K562 (cell line): ENCODE measurements at regions not wholly inside any gene's neighbourhood (a gene's known extent, or its start where the extent isn't known, plus 50 kb on each side); places are given as distances from the start of the nearest gene placed in this dataset.

Experiments
- ATAC-seq: fragments of 200-7000 bp; cut with Tn5 transposase; 3 replicates; pipeline ENCODE4 v1.9.1; 2020; ENCODE audit warnings: moderate library complexity
- BruUV-seq: library from RNA; stranded (reverse); fragments of 400-500 nt; replicated peaks from 2 replicates; lab custom pipeline; 2021; lab: Mats Ljungman, UMichigan
- CTCF ChIA-PET: fragments of 300-600 bp; formaldehyde crosslinking; extraction: SDS; loops from one replicate; lab custom pipeline; 2021; ENCODE audit warnings: low intra/inter-chr PET ratio; lab: Yijun Ruan, JAX
- POLR2A ChIA-PET: fragments of 300-600, 350-650 bp; sonication (Branson Sonifier 250); formaldehyde crosslinking; extraction: SDS; loops from one replicate; lab custom pipeline; 2021; ENCODE audit warnings: antibody characterized with exemption, inconsistent platforms; lab: Yijun Ruan, JAX
- DNase-seq, 4 experiments: peaks; one replicate each; pipeline versions ENCODE4 v3.0.0 to v3.0.0-alpha.2; 2011 to 2018; ENCODE audit warnings: low spot score in 3 of 4, mixed read lengths in 3 of 4; ENCODE audit errors: extremely low read depth in 1 of 4
- FAIRE-seq: peaks from 2 replicates; lab custom pipeline; 2011; peaks lifted over from hg19 to GRCh38; lab: Jason Lieb, UNC
- H2AFZ ChIP-seq: 2 replicates; pipeline ENCODE4 v1.6.0; 2011; ENCODE audit warnings: low read depth, low read length, control low read depth, inconsistent platforms
- H3K27ac ChIP-seq: fragments of 200-600 bp; 3 replicates; pipeline ENCODE4 v1.8.0; 2011; ENCODE audit warnings: low read depth, mild to moderate bottlenecking, control low read depth, inconsistent platforms, low read length, moderate library complexity, mixed read lengths; ENCODE audit errors: extremely low read depth
- H3K27me3 ChIP-seq, 2 experiments: fragments of 300-600 bp in 1 of 2; 2 replicates in 1 of 2; 3 replicates in 1 of 2; pipeline versions ENCODE4 v1.6.0 to v1.8.0; 2011; ENCODE audit warnings: inconsistent platforms in 2 of 2, low read length in 2 of 2, mild to moderate bottlenecking in 1 of 2, mixed read lengths in 1 of 2, moderate library complexity in 1 of 2; ENCODE audit not compliant: control insufficient read depth in 2 of 2, insufficient read depth in 2 of 2
- H3K36me3 ChIP-seq: fragments of 300-600 bp; 3 replicates; pipeline ENCODE4 v1.8.0; 2011; ENCODE audit warnings: mild to moderate bottlenecking, low read length, inconsistent platforms; ENCODE audit not compliant: control insufficient read depth, insufficient read depth
- H3K4me1 ChIP-seq, 2 experiments: fragments of 200-600 bp in 1 of 2; replicated peaks in 1 of 2; 2 replicates in 1 of 2; 3 replicates in 1 of 2; pipeline versions ENCODE4 v1.5.1 to v1.8.0; 2011; ENCODE audit warnings: inconsistent platforms in 2 of 2, low read length in 2 of 2, mild to moderate bottlenecking in 1 of 2, mixed read lengths in 1 of 2, moderate library complexity in 1 of 2; ENCODE audit not compliant: control insufficient read depth in 2 of 2, insufficient read depth in 2 of 2
- H3K4me2 ChIP-seq: 2 replicates; pipeline ENCODE4 v1.6.1; 2011; ENCODE audit warnings: low read length, control low read depth, inconsistent platforms, mixed read lengths; ENCODE audit not compliant: insufficient read depth
- H3K4me3 ChIP-seq: fragments of 200-600 bp; sonication (generic), shearing (Covaris generic); 2 replicates; pipeline ENCODE4 v1.5.1; 2016; ENCODE audit warnings: control low read depth, inconsistent platforms
- H3K79me2 ChIP-seq: fragments of 200-600 bp; 3 replicates; pipeline ENCODE4 v1.8.0; 2011; ENCODE audit warnings: low read length, inconsistent platforms; ENCODE audit not compliant: control insufficient read depth, insufficient read depth
- H3K9ac ChIP-seq, 2 experiments: 2 replicates each; pipeline versions ENCODE4 v1.6.0 to v1.6.1; 2011; ENCODE audit warnings: low read depth in 2 of 2, low read length in 2 of 2, control low read depth in 1 of 2, inconsistent platforms in 1 of 2, mild to moderate bottlenecking in 1 of 2, mixed read lengths in 1 of 2; ENCODE audit not compliant: insufficient read depth in 1 of 2
- H3K9me1 ChIP-seq: one replicate; pipeline ENCODE4 v1.6.0; 2011; ENCODE audit warnings: inconsistent platforms, mild to moderate bottlenecking, low read length, moderate library complexity; ENCODE audit not compliant: control insufficient read depth, insufficient read depth
- H3K9me3 ChIP-seq: replicated peaks from 2 replicates; pipeline ENCODE4 v1.5.1; 2011; ENCODE audit warnings: low read depth, low read length, inconsistent platforms; ENCODE audit not compliant: control insufficient read depth, insufficient read depth
- H4K20me1 ChIP-seq: replicated peaks from 2 replicates; pipeline ENCODE4 v1.6.1; 2011; ENCODE audit warnings: low read length, inconsistent platforms, mixed read lengths; ENCODE audit not compliant: control insufficient read depth, insufficient read depth
- ESRRA ChIP-seq: fragments of 450-650 bp; IDR thresholded peaks from 2 replicates; pipeline ENCODE4 v1.6.1; 2014; ENCODE audit warnings: low read depth, mild to moderate bottlenecking, moderate library complexity, borderline replicate concordance
- EWSR1 ChIP-seq: fragments of 450-650 bp; IDR thresholded peaks from 2 replicates; pipeline ENCODE4 v1.6.1; 2018; ENCODE audit warnings: borderline replicate concordance, mild to moderate bottlenecking, low read depth, moderate library complexity; ENCODE audit not compliant: partially characterized antibody
- MIER1 ChIP-seq: fragments of 450-650 bp; IDR thresholded peaks from 2 replicates; pipeline ENCODE4 v1.6.1; 2016; ENCODE audit warnings: antibody characterized with exemption, mild to moderate bottlenecking, low read depth
- PHF20 ChIP-seq: fragments of 450-650 bp; IDR thresholded peaks from 2 replicates; pipeline ENCODE4 v1.6.1; 2018; ENCODE audit not compliant: partially characterized antibody
- XRCC4 ChIP-seq: IDR thresholded peaks from one replicate; pipeline ENCODE4 v1.6.1; 2011; ENCODE audit not compliant: insufficient read depth, insufficient read length; ENCODE audit errors: extremely low read depth
- WGBS: fragments of 100-300 bp; shearing (Covaris generic); methylation state at CpG from one replicate; pipeline ENCODE4 v1.1.6; 2016; ENCODE audit warnings: low coverage, mixed read lengths; ENCODE audit not compliant: insufficient coverage; ENCODE audit errors: missing lambda C conversion rate; 5-methylcytosine and 5-hydroxymethylcytosine counted together
- in situ Hi-C: fragments of 300-500 bp; cut with MboI; formaldehyde crosslinking; loops from 4 replicates; pipeline ENCODE4 v1.15.0; 2018; ENCODE audit warnings: inconsistent platforms, mixed read lengths
- intact Hi-C: fragments of 100-400 bp; cut with micrococcal nuclease; formaldehyde crosslinking; loops from 2 replicates; pipeline ENCODE4 v1.14.2; 2022
- TF ChIP-seq, protein P1 (sequence below): fragments of 250-450 bp; sonication (Bioruptor Pico); IDR thresholded peaks from 2 replicates; pipeline ENCODE4 v1.4.0; 2020; ENCODE audit warnings: mild to moderate bottlenecking, moderate library complexity
- TF ChIP-seq, protein P2 (sequence below): sonication (generic); IDR thresholded peaks from 2 replicates; pipeline ENCODE4 v1.6.1; 2016

DNA sequence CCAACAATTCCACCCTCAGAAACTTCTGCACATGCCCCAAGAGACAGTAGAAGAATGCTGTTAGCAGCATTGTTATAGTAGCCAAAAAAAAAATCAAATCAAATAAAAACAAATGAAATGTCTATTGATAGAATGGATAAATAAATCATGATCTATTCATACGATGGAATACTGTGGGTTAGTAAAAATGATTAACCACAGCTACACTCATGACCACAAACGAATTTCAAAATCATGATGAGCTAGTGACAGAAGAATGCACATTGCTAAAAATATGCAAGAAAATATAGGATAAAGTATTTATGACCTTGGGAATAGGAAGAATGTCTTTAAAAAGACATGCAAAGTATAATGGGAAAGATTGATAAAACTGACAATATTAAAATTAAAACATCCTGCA is 57.5 kb upstream of the ACAN start:
- BruUV-seq = no TSS peak
- in situ Hi-C loops (no loop called here), intact Hi-C loops (no loop called here)
- no peak overlapping the region for H3K9ac ChIP-seq
- no peak for DNase-seq
- no peak overlapping the region for H3K4me3 ChIP-seq
- no peaks in the 10 kb centered on the region for H3K9me3 ChIP-seq
- H3K4me1 ChIP-seq = peaks cover 0 to 6% of the 10 kb centered on the region in 2 experiments; a peak in 1 of 5 replicates
- ChIA-PET POLR2A (interaction anchor here (0.6 to 0.8 kb wide), 3 partner anchors 14 to 677 kb away, joined by 3 read pairs; no protein-coding TSS in a partner anchor), CTCF (no interaction called here)
- H3K27ac ChIP-seq = no peak overlapping the region
- no peak overlapping the region for H3K4me2 ChIP-seq
- no peaks in the 10 kb centered on the region for H4K20me1 ChIP-seq
- H3K79me2 ChIP-seq = no peaks in the 10 kb centered on the region
- H3K36me3 ChIP-seq = no peaks in the 10 kb centered on the region
- TF ChIP-seq, protein P1, sequence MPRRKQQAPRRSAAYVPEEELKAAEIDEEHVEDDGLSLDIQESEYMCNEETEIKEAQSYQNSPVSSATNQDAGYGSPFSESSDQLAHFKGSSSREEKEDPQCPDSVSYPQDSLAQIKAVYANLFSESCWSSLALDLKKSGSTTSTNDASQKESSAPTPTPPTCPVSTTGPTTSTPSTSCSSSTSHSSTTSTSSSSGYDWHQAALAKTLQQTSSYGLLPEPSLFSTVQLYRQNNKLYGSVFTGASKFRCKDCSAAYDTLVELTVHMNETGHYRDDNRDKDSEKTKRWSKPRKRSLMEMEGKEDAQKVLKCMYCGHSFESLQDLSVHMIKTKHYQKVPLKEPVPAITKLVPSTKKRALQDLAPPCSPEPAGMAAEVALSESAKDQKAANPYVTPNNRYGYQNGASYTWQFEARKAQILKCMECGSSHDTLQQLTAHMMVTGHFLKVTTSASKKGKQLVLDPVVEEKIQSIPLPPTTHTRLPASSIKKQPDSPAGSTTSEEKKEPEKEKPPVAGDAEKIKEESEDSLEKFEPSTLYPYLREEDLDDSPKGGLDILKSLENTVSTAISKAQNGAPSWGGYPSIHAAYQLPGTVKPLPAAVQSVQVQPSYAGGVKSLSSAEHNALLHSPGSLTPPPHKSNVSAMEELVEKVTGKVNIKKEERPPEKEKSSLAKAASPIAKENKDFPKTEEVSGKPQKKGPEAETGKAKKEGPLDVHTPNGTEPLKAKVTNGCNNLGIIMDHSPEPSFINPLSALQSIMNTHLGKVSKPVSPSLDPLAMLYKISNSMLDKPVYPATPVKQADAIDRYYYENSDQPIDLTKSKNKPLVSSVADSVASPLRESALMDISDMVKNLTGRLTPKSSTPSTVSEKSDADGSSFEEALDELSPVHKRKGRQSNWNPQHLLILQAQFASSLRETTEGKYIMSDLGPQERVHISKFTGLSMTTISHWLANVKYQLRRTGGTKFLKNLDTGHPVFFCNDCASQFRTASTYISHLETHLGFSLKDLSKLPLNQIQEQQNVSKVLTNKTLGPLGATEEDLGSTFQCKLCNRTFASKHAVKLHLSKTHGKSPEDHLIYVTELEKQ = no peak
- TF ChIP-seq MIER1 (no peak), EWSR1 (no peak), ESRRA (no peak), PHF20 (no peak), XRCC4 (no peak)
- TF ChIP-seq, protein P2, sequence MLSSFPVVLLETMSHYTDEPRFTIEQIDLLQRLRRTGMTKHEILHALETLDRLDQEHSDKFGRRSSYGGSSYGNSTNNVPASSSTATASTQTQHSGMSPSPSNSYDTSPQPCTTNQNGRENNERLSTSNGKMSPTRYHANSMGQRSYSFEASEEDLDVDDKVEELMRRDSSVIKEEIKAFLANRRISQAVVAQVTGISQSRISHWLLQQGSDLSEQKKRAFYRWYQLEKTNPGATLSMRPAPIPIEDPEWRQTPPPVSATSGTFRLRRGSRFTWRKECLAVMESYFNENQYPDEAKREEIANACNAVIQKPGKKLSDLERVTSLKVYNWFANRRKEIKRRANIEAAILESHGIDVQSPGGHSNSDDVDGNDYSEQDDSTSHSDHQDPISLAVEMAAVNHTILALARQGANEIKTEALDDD = no peak
- no peak for FAIRE-seq
- no peaks in the 10 kb centered on the region for H3K9me1 ChIP-seq
- ATAC-seq = no peak
- no peak overlapping the region for H2AFZ ChIP-seq
- whole genome bisulfite sequencing = 0% methylated on average over 2 of the region's 2 CpGs
- peaks cover 15 to 28% of the 10 kb centered on the region in 2 experiments; a peak in 3 of 5 replicates for H3K27me3 ChIP-seq
